Keratinocyte (primary cell): ENCODE measurements at regions not wholly inside any gene's neighbourhood (a gene's known extent, or its start where the extent isn't known, plus 50 kb on each side); places are given as distances from the start of the nearest gene placed in this dataset.

Experiments
- EZH2 ChIP-seq: IDR thresholded peaks from one replicate; pipeline ENCODE4 v1.6.1; 2012; ENCODE audit warnings: inconsistent platforms, mild to moderate bottlenecking, low read length, moderate library complexity
- TF ChIP-seq, protein P1 (sequence below), 3 experiments: IDR thresholded peaks in 1 of 3; conservative IDR thresholded peaks in 1 of 3; optimal IDR thresholded peaks in 1 of 3; 2 replicates in 2 of 3; 3 replicates in 1 of 3; pipeline versions ENCODE3 to v1.5.1; 2011; ENCODE audit warnings: low read length in 3 of 3, mild to moderate bottlenecking in 3 of 3, moderate library complexity in 2 of 3, control low read depth in 1 of 3, inconsistent platforms in 1 of 3; ENCODE audit not compliant: insufficient read depth in 2 of 3; ENCODE audit errors: extremely low read depth in 1 of 3

DNA sequence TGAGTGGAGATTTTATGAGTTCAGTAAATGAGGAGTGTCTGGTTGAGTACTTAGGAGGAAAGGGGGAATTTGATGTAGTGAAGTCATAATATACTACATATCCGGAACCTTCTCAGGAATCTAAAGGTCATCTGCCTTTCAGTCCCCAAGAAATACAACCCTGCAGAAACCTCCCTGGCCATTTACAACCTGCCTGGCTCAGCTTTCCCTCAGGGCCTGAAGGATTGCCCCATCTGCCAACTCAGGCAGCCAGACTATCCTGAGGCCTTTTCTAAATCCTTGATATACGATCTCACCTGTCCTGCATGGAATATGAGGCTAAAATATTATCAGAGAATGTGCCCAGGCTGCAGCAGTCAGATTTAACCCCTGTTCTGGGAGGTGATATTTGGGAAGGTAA is 165.4 kb upstream of the SPOPL start:
- TF ChIP-seq, protein P1, sequence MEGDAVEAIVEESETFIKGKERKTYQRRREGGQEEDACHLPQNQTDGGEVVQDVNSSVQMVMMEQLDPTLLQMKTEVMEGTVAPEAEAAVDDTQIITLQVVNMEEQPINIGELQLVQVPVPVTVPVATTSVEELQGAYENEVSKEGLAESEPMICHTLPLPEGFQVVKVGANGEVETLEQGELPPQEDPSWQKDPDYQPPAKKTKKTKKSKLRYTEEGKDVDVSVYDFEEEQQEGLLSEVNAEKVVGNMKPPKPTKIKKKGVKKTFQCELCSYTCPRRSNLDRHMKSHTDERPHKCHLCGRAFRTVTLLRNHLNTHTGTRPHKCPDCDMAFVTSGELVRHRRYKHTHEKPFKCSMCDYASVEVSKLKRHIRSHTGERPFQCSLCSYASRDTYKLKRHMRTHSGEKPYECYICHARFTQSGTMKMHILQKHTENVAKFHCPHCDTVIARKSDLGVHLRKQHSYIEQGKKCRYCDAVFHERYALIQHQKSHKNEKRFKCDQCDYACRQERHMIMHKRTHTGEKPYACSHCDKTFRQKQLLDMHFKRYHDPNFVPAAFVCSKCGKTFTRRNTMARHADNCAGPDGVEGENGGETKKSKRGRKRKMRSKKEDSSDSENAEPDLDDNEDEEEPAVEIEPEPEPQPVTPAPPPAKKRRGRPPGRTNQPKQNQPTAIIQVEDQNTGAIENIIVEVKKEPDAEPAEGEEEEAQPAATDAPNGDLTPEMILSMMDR (optimal IDR thresholded peaks at IDR 0.05 in 1 of 3, IDR thresholded peaks at IDR 0.05 in 1 of 3, conservative IDR thresholded peaks at IDR 0.05 in 1 of 3; ENCODE audit: extremely low read depth in 1 of 3, insufficient read depth in 2 of 3, low read length in 3 of 3) = no peak
- no peak for TF ChIP-seq EZH2
